Activated CD4-positive, alpha-beta T cell treated with anti-CD3 and anti-CD28 coated beads, Interleukin-2, amount 50 U/mL, for 24 hours (primary cell): ENCODE measurements at regions not wholly inside any gene's neighbourhood (a gene's known extent, or its start where the extent isn't known, plus 50 kb on each side); places are given as distances from the start of the nearest gene placed in this dataset.
"Not testable (repeated sequence)": the region's sequence is repeated elsewhere in the genome, so short reads cannot be mapped to it uniquely, and the experiment has no call there.

Experiments used
- DNase-seq, 2 donors: peaks; one replicate each; pipeline ENCODE4 v3.0.0-alpha.2; 2020; ENCODE audit warnings: low read depth in 1 of 2, low spot score in 1 of 2

DNA sequence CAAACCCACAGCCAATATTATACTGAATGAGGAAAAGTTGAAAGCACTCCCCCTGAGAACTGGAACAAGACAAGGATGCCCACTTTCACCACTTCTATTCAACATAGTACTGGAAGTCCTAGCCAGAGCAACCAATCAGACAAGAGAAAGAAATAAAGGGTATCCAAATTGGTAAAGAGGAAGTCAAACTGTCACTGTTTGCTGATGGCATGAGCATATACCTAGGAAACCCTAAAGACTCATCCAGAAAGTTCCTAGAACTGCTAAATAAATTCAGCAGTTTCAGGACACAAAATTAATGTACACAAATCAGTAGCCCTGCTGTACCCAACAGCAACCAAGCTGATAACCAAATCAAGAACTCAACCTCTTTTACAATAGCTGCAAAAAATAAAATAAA, 220.0 kb downstream of the SYK start:
- not testable (repeated sequence) for DNase-seq

DNA sequence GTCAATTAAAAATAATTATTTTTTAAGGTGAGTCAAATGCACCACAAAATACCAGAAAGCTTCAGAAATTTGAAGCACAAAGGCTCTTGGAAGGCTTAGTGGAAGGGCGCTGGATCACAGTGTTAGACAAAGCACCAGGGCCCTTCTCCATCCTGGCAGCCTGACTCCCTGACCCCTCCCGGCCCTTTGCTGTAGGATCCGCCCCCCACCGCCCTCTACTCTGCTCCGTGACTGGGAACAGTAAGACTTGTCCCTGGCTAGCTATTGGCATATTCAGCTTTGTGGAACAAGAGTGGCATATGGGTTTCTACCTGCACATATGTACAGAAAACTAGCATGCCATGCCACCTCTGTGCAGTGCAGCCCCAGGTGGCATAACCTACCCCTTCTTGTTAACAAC, 222.1 kb downstream of the SYK start:
- DNase-seq: no peak

DNA sequence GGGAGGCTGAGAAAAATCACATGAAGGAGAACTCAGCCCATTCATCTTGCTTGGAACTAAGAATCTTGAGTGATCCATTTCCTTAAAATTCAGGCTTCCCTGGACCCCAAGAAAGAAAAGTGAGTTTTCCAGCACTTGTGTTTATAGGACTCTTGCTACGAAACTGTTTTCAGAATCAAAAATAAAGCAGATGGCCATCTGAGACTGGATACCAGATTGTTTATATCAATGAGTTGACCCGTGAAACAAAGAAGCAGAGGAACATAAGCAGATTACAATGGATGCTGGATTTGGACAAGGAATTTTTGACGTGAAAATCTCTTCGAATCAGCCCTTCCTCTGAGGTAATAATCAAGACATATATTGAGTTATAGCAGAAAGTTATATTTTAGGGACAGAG, 223.2 kb downstream of the SYK start:
- DNase-seq: no peak

DNA sequence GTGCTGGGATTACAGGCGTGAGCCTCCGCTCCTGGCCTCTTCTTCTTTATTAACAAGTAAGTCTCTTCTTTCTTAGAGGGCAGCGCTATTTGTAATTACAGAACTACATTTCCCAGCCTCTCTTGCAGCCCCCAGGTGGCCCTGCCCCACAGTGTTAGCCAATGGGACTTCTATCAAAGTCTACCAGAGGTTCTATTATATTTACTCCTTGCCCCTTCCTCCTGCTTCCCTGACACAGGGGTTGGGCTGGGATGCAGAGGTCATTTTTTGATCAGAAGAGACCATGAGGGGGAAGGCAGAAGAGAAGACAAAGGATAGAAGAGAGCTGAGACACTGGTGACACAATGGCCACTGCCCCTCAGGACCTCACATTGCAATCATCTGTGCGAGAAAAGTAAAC, 224.2 kb downstream of the SYK start:
- no peak for DNase-seq

DNA sequence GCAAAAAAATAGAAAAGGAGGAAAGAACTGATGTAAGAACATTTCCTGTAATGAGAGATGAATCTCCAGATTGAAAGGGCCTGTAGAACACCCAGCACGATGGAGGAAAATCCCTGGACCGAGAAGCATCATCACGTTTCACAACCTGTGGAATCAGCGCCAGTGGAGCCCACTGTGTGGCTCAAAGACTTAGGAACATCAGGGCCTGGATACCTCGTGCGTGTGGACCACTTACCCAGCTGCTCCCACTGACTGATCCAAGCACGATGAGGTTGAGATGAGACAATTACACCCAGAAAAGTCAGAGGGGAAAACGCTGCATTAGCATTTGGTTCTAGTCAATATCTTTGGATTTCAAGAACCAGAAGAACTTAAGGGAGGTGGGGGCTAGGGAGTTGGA, 224.6 kb downstream of the SYK start:
- DNase-seq: no peak

DNA sequence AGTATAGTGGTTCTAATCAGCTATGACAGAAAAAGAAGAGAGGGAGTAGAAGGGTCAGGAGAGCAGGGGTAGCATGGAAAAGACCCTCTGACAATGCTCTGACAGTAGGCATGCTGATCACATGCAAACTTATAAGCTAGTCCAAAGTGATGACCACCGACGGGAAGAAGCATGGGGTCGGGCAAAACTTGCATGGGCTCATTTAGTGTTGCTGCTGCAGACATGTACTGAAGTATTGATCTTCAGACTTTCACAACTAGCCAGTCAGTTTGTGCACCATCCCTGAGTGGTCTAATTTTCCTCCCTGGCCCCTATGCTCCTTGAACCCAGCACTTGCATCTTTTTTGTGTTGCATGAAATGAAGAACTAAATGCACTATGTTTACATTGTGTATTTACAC, 225.4 kb downstream of the SYK start:
- DNase-seq: no peak

DNA sequence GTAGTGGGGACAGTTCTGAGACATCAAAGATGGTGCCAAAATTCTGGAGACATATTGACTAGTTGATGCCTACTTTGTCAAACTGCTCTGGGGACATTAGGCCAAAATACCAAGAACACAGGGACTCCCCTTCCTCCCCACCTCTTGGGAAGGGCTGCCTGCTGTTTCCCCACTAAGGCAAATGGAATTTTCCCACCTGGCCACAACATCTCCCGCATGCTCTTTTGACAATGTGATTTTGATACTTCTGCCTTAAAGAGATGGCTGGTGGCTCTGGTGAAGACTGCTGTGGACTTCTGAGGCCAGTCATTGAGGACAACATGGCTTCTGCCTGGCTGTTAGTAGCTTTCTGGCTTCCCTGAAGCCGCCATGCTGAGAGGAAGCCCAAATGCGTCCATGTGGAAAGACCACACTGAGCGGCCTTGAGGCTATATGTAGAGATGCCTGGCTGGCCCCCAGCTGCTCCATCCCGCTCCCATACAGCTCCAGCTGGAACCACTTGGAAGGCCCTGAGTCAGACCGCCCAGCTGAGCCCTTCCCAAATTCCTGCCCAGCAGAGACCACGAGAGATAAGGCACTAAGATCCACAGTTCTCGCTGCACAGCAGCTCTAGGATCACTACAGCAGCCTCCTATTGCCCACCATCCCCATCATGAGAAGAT, 226.7 kb downstream of the SYK start:
- no peak for DNase-seq

DNA sequence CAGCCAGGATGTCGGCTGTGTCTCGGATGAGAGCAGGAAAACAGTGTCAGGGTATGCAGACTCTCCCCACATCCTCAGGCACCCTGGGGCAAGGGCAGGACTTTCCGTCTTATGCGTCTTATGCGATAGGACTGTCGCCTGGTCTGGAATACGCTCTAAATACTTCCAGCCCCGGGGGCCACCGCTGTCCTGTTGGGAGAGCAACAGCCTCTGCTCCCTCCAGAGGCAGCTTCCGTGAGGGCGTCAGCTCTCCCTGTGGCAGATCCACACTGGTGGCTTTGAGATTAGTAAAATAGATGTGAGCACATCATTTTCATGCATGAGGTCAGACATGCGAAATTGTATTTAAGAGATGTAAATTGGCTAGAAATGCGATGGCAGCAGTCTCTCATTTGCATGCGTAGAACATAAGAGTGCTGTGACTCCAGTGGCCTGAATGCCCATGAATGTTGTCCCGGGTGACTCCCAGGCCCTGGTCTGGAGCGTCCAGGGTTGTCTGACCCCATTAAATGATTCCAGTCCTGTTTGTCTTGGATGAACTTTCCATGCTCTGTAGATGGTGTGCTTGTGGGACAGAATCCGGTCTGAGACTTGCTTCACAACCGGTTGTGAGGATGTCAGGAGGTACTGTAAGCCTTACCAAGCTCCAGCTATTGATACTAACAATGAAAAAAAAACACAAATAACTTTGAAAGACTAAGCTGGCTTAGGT, 228.2 kb downstream of the SYK start:
- DNase-seq: no peak

DNA sequence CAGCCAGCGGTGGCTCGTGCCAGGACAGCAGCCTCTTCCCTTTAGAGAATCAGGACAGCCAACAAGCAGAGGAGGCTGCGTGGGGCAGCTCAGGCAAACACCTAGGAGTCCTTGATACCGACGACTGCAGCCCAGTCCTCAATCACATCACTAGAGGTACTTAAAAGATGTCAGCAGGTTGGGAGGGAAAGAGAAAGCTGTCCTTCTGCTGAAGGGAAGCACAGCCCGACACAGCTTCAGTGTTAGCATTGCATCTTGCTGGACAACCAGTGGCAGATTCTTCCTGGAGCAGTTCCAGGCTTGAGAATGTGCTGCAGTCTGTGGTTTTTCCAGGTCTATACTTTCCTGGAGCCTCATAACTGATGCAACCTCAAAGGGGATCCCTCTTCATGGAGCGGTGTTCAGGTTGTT, 230.5 kb downstream of the SYK start:
- DNase-seq: no peak

DNA sequence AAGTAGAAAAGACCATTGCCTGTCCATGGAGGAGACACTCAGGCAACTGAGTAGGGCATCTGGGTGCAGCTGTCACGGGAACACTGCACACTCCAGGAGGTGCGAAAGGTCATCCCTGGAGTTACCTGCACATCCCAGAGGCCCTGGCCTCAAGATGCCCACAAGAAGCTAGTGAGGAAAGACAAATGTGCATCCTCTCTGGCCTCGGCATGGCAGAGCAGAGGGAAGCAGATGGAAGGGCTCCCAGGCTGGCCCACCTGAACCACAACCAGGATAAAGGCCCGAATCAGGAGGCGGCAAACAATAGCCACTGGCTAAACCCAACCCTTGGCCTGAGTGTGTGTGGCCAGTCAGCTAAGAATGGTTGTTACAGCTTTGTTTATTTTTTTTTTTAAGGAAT, 231.7 kb downstream of the SYK start:
- no peak for DNase-seq

DNA sequence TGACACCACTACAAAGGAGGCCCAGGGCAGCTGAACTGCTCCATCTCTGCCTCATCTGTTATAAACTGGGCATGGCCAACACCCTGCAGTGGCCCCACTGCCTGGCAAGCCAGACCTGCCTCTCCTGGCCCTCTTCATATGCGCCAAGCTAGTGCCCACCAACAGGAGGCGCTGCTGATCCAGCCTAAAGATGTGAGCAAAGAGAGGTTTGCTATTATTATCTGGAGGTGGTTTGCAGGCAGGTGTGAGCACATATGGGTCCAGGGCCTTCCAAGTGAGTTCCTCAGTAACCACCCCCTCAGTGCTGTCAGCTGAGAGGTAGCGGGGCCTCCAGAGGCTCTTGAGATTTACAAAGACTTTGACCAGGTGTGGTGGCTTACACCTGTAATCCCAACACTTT, 232.2 kb downstream of the SYK start:
- peak; percentile 55 to 65 for DNase-seq

DNA sequence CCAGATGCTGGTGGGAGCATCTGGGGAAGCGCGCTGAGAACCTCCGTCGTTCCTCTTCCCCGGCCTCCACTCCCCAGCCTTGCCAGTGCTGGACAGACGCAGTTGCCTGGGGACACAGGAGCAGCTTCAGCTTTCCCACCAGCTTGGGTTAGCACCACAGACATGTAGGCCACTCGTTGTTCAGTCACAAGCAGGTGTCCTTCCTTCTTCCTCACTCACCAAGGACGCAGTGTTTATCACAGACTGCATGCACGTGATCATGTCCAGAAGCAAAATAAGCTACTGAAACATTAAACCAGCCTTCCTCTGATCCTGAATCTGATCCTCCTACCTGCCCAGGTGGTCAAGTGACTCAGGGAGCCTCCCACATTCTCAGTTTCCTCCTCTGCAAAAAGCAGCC, 232.9 kb downstream of the SYK start:
- DNase-seq: no peak

DNA sequence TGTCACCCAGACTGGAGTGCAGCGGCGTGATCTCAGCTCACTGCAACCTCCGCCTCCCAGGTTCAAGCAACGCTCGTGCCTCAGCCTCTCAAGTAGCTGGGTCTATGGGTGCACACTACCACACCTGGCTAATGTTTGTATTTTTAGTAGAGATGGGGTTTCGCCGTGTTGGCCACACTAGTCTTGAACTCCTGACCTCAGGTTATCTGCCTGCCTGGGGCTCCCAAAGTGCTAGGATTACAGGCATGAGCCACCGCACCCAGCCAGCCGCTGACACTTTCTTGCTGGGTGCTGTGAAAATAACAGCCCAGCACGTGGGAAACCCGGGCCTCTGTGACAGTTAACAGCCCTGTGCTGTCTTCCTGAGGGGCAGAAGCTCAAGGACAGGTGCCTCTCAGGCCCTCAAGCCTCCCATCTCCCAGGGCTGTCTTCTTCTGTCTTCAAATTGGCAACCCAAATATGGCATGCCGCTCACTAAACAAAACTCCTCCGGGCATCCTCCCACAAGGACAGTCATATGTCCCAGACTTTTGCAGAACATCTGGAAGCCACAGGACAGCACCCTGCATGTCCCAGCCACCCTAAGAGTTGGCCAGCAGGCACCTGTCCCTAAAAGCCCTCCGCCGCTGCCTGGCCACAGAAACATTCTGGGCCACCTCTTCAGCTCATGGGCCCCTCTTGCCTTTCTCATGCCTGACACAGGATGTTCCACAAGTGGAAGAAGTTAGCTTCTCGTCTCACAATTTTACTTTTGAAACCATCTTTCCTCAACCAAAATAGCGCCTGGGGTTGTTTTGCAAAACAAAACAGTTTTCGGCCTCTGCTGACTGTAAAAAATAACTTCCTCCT, 233.6 kb downstream of the SYK start:
- no peak for DNase-seq

DNA sequence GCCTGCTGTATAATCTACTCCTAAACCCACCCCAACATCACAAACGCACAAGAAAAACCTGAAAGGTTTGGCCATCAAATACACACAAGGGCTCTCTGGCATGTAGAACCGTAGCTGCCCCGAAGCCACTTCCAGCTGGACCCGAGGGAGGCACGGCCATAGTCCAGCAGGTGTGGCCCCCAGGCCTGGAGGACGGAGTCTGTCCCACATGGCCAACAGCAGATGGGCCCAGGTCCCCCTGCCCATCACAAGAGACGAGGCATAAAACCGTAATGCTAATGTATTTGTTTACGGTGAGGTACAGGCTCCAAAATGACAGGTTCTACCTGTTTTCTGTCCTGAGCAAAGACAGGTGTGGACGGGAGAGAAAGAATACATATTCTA, 234.2 kb downstream of the SYK start:
- no peak for DNase-seq

DNA sequence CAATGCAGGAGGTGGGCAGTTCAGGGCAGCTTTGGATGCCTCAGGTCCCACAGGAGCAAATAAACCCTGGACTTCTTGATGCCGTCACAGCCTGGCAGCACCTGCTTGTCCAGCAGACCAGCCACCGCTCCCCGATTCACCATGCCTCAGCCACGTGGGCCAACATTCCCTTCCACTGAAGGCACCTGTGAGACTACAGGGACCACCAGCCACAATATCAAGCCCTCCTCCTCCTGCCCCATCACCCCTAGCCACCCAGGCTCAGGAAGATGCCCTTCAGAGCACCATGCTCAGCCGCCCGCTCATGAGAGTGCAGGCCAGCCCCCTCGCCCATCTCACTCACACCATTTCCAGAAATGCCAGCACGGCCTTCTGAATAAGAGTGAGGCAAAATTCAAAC, 234.7 kb downstream of the SYK start:
- no peak for DNase-seq

DNA sequence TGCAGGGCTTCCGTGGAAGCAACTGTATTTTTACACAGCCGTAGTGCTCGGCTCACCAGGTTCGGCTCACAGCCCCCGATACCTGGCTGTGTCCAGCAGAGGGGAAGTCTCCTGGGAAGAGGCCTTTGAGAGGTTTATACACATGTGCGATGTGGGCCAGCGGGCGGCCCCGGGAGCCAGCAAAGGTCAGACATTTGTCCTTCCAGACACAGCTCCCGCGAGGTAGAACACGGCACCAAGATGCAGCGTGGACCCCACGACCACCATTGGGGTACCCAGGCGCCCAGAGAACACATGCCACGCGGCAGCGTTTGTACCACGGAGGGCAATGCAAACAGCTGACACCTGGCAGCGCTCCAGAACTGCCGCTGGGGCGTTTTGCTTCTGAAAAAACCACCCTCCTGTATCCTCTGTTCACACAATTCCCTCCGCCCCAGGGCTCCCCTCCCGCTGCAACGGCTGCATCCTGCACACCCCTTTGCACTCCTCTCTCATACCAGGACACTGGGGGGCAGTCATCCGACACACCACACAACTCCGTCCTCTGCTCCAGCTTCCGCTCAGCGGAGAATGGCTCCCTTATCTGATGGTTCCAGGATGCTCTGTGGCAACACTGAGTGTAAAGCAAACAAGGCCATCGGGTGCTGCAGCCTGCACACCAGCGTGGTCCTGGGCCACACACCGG, 235.3 kb downstream of the SYK start:
- peak; percentile 34 to 63 for DNase-seq

DNA sequence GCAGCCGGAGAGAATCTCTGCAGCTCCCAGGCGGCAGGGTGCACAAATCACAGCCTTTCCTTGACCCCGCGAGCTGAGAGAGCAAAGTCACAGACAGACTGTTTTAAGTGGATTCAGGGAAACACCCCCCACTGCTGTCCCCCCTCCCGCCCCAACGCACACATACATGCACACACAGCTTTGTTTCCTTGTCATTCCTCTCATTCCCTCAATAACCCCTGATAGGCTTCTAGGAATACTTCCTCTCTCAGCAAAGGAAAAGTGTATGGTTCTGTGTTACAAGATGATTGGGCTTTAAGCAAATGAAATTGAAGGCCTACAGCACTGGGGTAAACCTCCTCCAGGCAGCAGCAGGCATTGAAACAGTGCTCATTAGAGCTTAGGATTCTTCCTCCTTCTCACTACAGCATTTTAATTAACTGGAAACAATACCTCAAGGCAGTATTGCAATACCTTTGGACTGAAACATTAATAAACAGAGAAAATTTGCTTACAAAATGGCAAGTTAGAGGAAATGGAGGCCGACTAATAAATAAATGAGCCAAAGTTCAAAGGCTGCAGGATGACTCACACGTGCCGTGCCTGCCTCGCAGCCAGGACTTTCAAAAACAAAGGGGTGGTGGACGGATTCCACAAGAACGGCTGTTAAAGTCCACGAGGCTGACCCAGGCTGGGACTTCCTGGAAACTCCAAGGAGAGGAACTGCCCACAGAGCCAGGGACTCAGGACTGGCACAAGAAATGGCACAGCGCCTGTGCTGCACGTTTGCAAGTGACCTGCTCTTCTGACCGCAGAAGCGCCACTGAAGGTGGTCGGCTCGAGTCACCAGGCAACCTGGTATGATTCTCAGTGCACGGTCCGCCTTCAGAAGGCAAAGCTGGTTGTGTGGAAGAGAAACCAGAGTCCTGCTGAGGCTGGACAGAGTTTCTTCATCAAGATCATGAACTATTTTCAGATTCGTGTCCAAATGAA, 236.2 kb downstream of the SYK start:
- no peak for DNase-seq

DNA sequence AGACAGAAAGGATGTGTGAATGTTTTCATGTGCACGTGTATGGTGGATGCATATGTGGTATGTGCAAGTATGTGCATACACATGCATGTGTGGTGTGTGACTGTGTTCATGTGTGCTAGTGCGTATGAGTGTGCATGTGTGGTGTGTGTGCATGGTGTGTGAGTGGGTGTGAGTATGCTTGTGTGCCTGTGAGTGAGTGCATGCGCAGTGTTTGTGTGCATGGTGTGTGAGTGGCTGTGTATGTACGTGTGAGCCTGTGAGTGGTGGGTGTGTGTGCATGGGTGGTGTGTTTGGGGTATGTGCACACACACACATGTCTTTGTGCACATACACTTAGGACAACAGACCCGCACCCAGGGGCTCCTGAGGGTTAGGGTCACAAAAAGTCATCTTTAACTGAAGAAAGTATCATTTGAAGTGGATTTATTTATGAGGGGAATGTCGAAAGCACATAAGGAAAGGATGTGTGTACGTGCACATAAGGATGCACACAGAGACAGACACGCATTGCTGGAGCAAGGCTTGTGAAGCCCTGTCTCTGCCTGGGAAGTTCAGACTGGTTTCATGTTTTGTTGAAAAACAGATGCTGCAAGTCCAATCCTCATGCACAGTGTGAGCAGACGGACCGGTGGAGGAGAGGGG, 237.0 kb downstream of the SYK start:
- DNase-seq: no peak

DNA sequence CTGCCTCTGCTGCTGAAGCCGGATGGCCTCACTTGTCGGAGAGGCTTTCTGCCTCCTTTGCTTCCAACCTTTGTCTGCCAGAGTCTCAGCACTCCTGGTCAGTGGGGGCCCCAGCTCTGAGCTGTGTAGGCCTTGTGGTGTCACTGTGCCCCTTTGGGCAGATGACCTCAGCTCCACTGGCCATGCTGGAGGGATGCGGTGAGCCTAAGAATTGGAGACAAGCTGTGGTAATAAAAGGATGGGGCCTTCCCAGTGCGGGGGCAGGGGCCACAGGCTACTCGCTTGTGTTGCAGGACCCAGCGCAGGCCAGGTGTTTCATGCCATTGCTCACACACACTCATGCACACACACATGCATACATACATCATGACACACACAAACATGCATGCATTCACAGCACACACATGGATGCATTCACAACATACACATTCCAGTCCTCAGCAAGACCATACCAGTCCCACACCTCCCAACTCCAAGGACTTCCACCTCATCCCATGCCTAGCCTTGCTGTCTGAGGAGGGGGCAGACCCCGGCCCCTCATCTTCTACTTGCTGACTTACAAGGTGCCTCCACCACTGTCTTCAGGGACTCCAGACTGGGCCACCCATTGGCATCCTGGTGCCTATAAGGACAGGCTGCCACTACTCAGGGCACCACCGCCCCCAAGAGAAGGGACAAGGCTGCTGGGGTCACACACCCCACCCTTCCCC, 237.7 kb downstream of the SYK start:
- DNase-seq: no peak

DNA sequence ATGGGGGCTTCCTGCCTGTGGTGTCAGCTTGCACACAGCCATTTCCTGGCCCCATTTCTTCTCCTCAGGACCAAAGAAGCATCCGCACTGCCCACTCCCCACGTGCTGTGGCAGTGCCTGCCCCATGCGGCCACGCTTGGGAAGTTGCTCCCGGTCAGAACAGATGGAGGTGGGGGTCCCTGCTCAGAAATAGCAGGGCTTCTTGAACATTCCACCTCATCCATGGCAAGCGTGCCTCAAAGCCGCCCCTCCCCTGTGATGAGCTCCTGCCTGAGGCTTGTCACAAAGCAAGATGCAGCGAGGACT, 238.2 kb downstream of the SYK start:
- no peak for DNase-seq
